ENCODE measurements at regions not wholly inside any gene's neighbourhood (a gene's known extent, or its start where the extent isn't known, plus 50 kb on each side); places are given as distances from the start of the nearest gene placed in this dataset.

- no peak for DNase-seq (ENCODE audit: low read depth in 2 of 2)
These were observed 74.7 kb upstream of the ELL2 start for GRCh38 chr5:96036301-96036700.

DNA sequence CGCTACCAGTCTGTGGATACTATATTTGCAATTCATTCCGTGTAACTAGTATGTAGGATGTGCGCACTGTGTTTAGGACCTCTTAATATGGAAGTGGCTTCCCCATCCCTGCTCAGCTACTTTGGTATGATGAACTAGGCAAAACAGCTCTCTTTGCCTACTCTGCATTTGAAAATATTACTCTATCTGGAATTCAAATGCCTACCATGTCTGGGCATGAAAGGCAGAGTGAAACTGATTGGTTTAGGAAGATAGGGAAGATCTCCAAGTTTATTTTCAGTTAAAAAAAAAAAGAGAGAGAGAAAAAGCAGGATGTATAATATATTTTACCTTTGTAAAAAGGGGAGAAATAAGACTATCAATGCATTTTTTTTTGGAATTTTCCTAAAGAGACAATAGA, 74.1 kb upstream of the ELL2 start:
- DNase-seq (ENCODE audit: low read depth in 2 of 2): no peak

GRCh38 chr5:96033116-96033515, 71.5 kb upstream of the ELL2 start:
- no peak for DNase-seq (ENCODE audit: low read depth in 2 of 2)

DNA sequence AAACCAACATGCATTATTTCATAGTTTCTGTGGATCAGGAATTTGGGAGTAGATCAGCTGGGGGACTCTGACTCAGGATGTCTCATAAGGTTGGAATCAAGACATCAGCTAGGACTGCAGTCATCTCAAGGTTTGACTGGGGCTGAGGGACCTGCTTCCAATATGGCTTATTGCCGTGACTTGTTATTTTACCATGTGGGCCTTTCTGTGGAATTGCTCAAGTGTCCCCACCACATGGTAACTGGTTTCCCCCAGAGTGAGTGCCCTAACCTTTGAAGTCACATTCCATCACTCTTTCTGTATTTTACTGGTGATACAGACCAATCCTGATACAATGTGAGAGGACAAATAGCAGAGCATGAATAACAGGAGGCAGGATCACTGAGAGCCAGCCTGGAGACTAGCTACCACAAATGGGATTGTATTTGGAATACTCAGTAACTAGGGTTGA, 70.2 kb upstream of the ELL2 start:
- no peak for DNase-seq (ENCODE audit: low read depth in 2 of 2)

DNA sequence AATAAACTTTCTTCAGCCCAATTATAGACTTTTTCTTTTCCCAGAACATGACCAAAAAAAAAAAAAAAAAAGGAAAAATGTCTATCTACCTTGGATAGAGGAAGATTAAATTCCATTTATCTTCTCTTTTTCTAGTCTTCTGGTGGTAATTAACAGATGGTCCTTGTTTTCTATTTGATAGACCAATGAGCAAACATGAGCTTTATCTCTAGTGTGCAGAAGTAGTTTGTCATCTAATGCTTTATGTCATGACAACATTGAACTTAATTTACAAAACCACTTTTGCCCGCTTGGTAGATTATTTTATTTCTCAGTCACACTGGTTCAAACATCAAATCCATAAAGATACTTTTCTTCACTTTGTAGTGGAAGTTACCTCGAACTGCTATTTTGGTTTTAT, 69.5 kb upstream of the ELL2 start:
- DNase-seq (ENCODE audit: low read depth in 2 of 2): no peak

- DNase-seq (ENCODE audit: low read depth in 2 of 2): no peak
These were observed 64.9 kb upstream of the ELL2 start for GRCh38 chr5:96026406-96027041.

DNA sequence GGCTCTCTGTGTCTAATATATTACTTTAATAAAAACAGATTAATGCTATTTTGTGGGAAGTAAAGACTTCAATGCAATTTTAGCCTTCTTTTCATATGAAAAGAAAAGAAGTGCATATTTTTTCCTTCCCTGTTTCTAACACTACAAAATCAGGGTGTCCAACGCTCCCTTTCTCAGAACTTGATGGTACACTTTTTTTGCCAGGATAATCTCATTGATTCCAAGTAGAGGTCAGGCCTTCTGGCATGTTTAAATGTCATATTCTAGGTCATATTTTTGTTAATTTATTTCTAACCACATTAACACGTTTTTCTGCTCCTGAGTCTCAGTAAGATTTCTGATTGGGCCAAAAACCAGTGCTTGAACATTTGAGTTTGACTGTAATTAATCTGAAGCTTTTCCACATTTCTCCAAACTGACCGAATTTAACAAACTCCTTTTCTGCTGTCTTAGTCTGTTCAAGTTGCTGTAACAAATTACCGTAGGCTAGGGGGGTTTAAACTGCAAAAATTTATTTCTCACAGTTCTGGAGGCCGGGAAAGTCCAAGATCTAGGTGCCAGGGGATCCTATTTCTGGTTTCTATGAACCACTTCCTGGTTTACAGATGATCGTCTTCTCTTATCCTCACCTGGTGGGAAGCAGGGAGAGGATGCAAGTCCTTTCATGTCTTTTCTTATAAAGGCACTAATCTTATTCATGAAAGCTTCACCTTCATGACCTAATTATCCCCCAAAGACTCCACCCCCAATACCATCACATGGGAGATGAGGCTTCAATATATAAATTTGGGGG, 63.2 kb upstream of the ELL2 start:
- no peak for DNase-seq (ENCODE audit: low read depth in 2 of 2)

GRCh38 chr5:96023518-96023917, 61.9 kb upstream of the ELL2 start:
- DNase-seq (ENCODE audit: low read depth in 2 of 2): peak in 1 of 2 donors; percentile 1

GRCh38 chr5:96022971-96023370, 61.3 kb upstream of the ELL2 start:
- DNase-seq (ENCODE audit: low read depth in 2 of 2): no peak

DNA sequence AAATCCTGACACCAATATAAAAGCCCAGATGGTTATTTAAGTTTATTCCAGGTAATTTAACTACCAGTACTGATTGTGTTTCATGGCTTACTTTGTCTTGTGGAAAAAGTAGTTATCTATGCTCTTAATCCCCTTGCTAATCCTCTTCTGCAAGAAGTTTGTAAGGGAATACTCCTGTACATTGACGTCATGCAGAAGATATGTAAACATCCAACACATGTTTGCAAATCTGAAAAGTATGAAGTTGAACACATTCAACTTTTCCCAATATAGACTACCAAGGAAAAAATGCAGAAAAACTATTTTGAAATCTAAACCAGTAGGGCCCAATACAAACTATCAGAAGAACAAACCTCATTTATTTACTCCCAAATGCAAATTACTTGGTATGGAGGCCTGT, 56.3 kb upstream of the ELL2 start:
- DNase-seq (ENCODE audit: low read depth in 2 of 2): no peak

DNA sequence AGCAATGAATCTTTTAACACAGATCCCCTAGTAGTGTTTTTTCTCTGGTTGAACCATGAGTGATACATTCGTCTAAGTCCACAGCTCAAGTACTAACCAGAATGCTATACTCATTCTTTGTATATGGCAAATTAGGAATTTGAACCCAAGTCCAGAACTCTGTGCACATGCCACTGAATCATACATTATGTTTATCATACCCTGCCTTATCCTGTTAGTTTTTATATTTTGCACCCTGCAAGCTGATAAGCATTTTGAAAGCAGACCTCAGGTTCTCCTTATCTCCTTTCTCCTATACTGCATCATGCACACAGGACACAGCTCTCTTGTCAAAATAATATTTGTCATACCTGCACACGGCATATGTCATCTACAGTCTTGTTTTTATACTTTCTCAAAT, 54.6 kb upstream of the ELL2 start:
- DNase-seq (ENCODE audit: low read depth in 2 of 2): no peak

DNA sequence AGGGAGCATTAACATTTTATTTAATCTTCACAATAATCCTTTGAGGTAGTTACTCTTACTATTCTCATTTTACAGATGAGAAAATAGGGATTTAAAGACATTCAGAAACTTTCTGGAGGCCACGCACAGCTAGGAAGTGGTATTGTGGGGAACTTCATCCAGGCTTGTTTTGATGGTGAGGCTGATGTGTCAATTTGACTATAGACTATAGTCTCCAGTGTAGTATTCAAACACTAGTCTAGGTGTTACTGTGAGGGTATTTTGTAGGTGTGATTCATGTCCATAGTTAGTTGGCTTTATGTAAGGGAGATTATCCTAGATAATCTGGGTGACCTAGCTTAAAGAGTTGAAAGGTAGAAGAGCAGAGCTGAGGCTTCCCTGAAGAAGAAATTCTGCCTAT, 54.1 kb upstream of the ELL2 start:
- no peak for DNase-seq (ENCODE audit: low read depth in 2 of 2)

DNA sequence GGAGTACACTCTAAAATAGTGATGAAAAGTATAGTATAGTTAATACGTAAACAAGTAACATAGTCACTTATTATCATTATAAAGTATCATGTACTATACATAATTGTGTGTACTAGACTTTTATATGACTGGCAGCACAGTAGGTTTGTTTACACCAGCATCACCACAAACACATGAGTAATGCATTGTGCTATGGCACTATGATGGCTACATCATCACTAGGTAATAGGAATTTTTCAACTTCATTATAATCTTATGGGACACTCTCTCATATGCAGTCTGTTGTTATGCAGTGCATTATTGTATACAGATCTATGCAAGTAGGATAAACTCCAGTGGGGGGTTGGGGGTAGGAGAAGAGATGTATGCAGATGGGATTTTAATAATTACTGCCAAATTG, 52.7 kb upstream of the ELL2 start:
- DNase-seq (ENCODE audit: low read depth in 2 of 2): no peak

DNA sequence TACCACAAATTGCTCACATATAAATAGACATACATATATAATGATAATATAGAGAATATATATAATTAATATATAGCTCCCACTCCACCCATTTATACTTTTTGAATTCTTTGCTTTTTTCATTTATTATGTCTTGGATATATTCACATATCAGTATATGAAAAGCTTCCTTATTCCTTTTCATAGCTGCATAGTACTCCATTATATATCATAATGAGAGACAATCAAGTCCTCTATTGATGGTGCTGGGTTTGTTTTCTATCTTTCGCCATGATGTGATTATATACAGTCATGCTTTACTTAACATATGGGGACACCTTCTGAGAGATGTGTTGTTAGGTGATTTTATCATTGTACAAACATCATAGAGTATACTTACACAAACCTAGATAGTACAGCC, 51.6 kb upstream of the ELL2 start:
- no peak for DNase-seq (ENCODE audit: low read depth in 2 of 2)

GRCh38 chr5:96012399-96012798, 50.7 kb upstream of the ELL2 start:
- DNase-seq (ENCODE audit: low read depth in 2 of 2): no peak
